DOHH2 (cell line): ENCODE measurements at regions not wholly inside any gene's neighbourhood (a gene's known extent, or its start where the extent isn't known, plus 50 kb on each side); places are given as distances from the start of the nearest gene placed in this dataset.

Experiments used
- H3F3A ChIP-seq: fragments of 200-600 bp; sonication (generic), shearing (Covaris generic); 2 replicates; pipeline ENCODE4 v1.6.0; 2016; ENCODE audit warnings: antibody characterized with exemption, mild to moderate bottlenecking; ENCODE audit not compliant: control insufficient read depth, insufficient read depth
- H3K27ac ChIP-seq: fragments of 200-600 bp; sonication (generic); 2 replicates; pipeline ENCODE4 v1.5.1; 2014; ENCODE audit warnings: low read depth, mild to moderate bottlenecking, low read length, moderate library complexity
- H3K27me3 ChIP-seq: fragments of 200-600 bp; sonication (generic); 2 replicates; pipeline ENCODE4 v1.6.1; 2014; ENCODE audit warnings: mild to moderate bottlenecking, low read length, mixed read lengths; ENCODE audit not compliant: control insufficient read depth
- H3K36me3 ChIP-seq: fragments of 200-600 bp; sonication (generic); 2 replicates; pipeline ENCODE4 v1.6.1; 2014; ENCODE audit warnings: mild to moderate bottlenecking, low read length, moderate library complexity, mixed read lengths; ENCODE audit not compliant: control insufficient read depth
- H3K4me1 ChIP-seq: fragments of 200-600 bp; sonication (generic); 2 replicates; pipeline ENCODE4 v1.6.1; 2014; ENCODE audit warnings: mild to moderate bottlenecking, low read length, mixed read lengths; ENCODE audit not compliant: control insufficient read depth
- H3K4me2 ChIP-seq: fragments of 200-600 bp; sonication (generic); 2 replicates; pipeline ENCODE4 v1.6.0; 2014; ENCODE audit warnings: mild to moderate bottlenecking, low read length, moderate library complexity
- H3K4me3 ChIP-seq: fragments of 200-600 bp; sonication (generic); 2 replicates; pipeline ENCODE4 v1.5.1; 2014; ENCODE audit warnings: mild to moderate bottlenecking, low read length, mixed read lengths
- H3K79me2 ChIP-seq: fragments of 200-600 bp; sonication (generic); 2 replicates; pipeline ENCODE4 v1.6.1; 2014; ENCODE audit warnings: mild to moderate bottlenecking, low read length, mixed read lengths; ENCODE audit not compliant: control insufficient read depth
- H3K9me2 ChIP-seq: fragments of 200-600 bp; sonication (generic); replicated peaks from 2 replicates; pipeline ENCODE4 v1.6.1; 2014; ENCODE audit warnings: mild to moderate bottlenecking, low read length, mixed read lengths; ENCODE audit not compliant: control insufficient read depth
- H3K9me3 ChIP-seq: fragments of 200-600 bp; sonication (generic); 2 replicates; pipeline ENCODE4 v1.6.1; 2014; ENCODE audit warnings: antibody characterized with exemption, low read length, mixed read lengths; ENCODE audit not compliant: control insufficient read depth, insufficient read depth
- H4K20me1 ChIP-seq: fragments of 200-600 bp; sonication (generic); 2 replicates; pipeline ENCODE4 v1.6.0; 2014; ENCODE audit warnings: low read depth, mild to moderate bottlenecking, antibody characterized with exemption, low read length, moderate library complexity; ENCODE audit not compliant: control insufficient read depth, insufficient read depth
- CTCF ChIP-seq: fragments of 200-600 bp; sonication (generic); IDR thresholded peaks from one replicate; pipeline ENCODE4 v1.5.1; 2014; ENCODE audit warnings: antibody characterized with exemption, mild to moderate bottlenecking, low read depth, low read length; ENCODE audit not compliant: poor library complexity, severe bottlenecking
- EZH2phosphoT487 ChIP-seq: fragments of 200-600 bp; sonication (generic); IDR thresholded peaks from 2 replicates; pipeline ENCODE4 v1.6.1; 2017; ENCODE audit warnings: borderline replicate concordance, mild to moderate bottlenecking, antibody characterized with exemption, low read length, moderate library complexity, mixed read lengths

DNA sequence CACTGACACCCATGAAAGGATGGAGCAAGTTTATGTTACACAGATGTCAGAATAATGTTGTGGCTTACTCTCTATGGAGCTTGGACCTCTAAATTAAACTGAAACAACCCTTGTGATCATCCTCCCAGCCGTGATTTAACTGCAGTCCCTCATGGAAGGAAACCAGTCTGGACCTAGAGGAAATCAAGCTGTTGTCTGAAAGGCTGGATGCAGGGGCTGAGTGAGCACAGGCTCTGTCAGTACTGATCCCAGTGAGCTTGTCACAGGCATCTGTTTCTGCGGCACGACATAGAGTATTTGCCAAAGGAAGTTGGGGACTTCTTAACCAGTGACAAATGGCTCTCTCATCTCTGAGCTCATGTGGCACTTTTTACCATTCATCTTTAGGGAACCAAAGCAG, 282.9 kb upstream of the MAP3K1 start:
- Histone ChIP-seq H3K4me2 (no peak overlapping the region), H3K27ac (no peak overlapping the region), H3F3A (no peaks in the 10 kb centered on the region), H3K27me3 (no peaks in the 10 kb centered on the region), H3K9me2 (no peaks in the 10 kb centered on the region), H3K79me2 (no peaks in the 10 kb centered on the region), H3K4me3 (no peak overlapping the region), H4K20me1 (no peaks in the 10 kb centered on the region), H3K9me3 (no peaks in the 10 kb centered on the region), H3K36me3 (no peaks in the 10 kb centered on the region), H3K4me1 (no peaks in the 10 kb centered on the region)
- TF ChIP-seq CTCF = no peak
- TF ChIP-seq EZH2phosphoT487 = no peak

DNA sequence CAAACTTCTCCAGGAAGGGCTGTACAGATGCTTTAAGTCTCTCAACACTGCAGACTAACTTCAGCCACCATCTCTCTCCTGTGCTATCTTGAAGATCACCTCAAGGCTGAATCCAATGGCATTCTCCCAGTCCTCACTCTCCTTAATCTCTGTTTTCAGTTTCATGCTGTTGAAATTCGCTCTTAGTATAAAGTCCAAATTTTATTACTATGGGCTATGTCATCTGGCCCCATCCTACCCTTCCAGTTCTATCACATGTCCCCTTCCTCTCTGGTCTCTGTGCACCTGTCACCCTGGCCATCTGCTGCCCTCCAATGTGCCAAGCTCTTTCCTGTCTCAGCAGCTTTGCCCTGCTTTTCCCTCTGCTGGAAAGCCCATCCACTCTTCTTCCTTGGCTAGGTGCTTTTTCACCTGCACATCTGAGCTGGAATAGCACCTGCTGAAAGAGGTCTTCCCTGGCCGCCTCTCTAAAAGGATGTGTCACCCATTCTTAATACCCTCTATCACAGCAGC, 284.7 kb upstream of the MAP3K1 start:
- no peaks in the 10 kb centered on the region for H3K9me2 ChIP-seq

GRCh38 chr5:56529666-56530430, 285.5 kb upstream of the MAP3K1 start:
- no peak overlapping the region for H3K27ac ChIP-seq
- no peaks in the 10 kb centered on the region for H3K9me3 ChIP-seq
- no peaks in the 10 kb centered on the region for H3K36me3 ChIP-seq
- no peaks in the 10 kb centered on the region for H3K4me1 ChIP-seq
- no peak overlapping the region for H3K4me3 ChIP-seq
- no peaks in the 10 kb centered on the region for H3F3A ChIP-seq
- no peak overlapping the region for H3K4me2 ChIP-seq
- TF ChIP-seq EZH2phosphoT487 (no peak), CTCF (no peak)
- no peaks in the 10 kb centered on the region for H3K79me2 ChIP-seq
- no peaks in the 10 kb centered on the region for H4K20me1 ChIP-seq
- no peaks in the 10 kb centered on the region for H3K27me3 ChIP-seq
- no peaks in the 10 kb centered on the region for H3K9me2 ChIP-seq

More for the DNA sequence above, 284.7 kb upstream of the MAP3K1 start:
- Histone ChIP-seq H3K4me2 (no peak overlapping the region), H3K4me3 (no peak overlapping the region), H3K9me3 (no peaks in the 10 kb centered on the region), H3K27me3 (no peaks in the 10 kb centered on the region), H3K79me2 (no peaks in the 10 kb centered on the region), H3K4me1 (no peaks in the 10 kb centered on the region), H3K36me3 (no peaks in the 10 kb centered on the region), H4K20me1 (no peaks in the 10 kb centered on the region), H3K27ac (no peak overlapping the region), H3F3A (no peaks in the 10 kb centered on the region)
- TF ChIP-seq EZH2phosphoT487 (no peak), CTCF (no peak)
